CD4-positive, CD25-positive, alpha-beta regulatory T cell (primary cell): ENCODE measurements at regions not wholly inside any gene's neighbourhood (a gene's known extent, or its start where the extent isn't known, plus 50 kb on each side); places are given as distances from the start of the nearest gene placed in this dataset.

Source experiments
- ATAC-seq, 2 donors: fragments of 150-1000 bp; cut with Tn5 transposase; one replicate each; pipeline ENCODE4 v1.10.0; 2021; ENCODE audit warnings: low read depth in 2 of 2, moderate number of reproducible peaks in 2 of 2, moderate library complexity in 1 of 2
- DNase-seq, 3 donors: peaks; one replicate each; pipeline versions ENCODE4 v3.0.0 to v3.0.0-alpha.2; 2012 to 2022; ENCODE audit warnings: mixed read lengths in 1 of 3
- H3K27ac ChIP-seq: one replicate; pipeline ENCODE4 v1.7.0; 2013; ENCODE audit warnings: mild to moderate bottlenecking, low read length; ENCODE audit not compliant: insufficient read depth, poor library complexity, severe bottlenecking
- H3K27me3 ChIP-seq: one replicate; pipeline ENCODE4 v1.7.0; 2013; ENCODE audit warnings: low read length; ENCODE audit not compliant: control insufficient read depth, insufficient read depth
- H3K36me3 ChIP-seq: one replicate; pipeline ENCODE4 v1.7.0; 2013; ENCODE audit warnings: mild to moderate bottlenecking, low read length, moderate library complexity; ENCODE audit not compliant: control insufficient read depth, insufficient read depth
- H3K4me1 ChIP-seq: 2 replicates; pipeline ENCODE4 v1.7.0; 2013; ENCODE audit warnings: mild to moderate bottlenecking, low read length; ENCODE audit not compliant: insufficient read depth, control insufficient read depth, poor library complexity, severe bottlenecking
- H3K4me3 ChIP-seq: one replicate; pipeline ENCODE4 v1.7.0; 2013; ENCODE audit warnings: low read depth, mild to moderate bottlenecking, low read length, moderate library complexity
- H3K9me3 ChIP-seq, 2 experiments: 1 replicate in 1 of 2; 2 replicates in 1 of 2; pipeline ENCODE4 v1.7.0; 2013; ENCODE audit warnings: low read length in 2 of 2, mild to moderate bottlenecking in 1 of 2, moderate library complexity in 1 of 2; ENCODE audit not compliant: control insufficient read depth in 2 of 2
- H3K27ac Mint-ChIP-seq, 3 donors: one replicate each; pipeline ENCODE4 v1.8.0; 2020 to 2022; ENCODE audit warnings: mild to moderate bottlenecking in 3 of 3, mixed read lengths in 3 of 3, moderate library complexity in 2 of 3
- H3K27me3 Mint-ChIP-seq: one replicate; pipeline ENCODE4 v1.8.0; 2022; ENCODE audit warnings: mild to moderate bottlenecking, mixed read lengths
- H3K36me3 Mint-ChIP-seq: one replicate; pipeline ENCODE4 v1.8.0; 2020; ENCODE audit warnings: mixed read lengths
- H3K4me1 Mint-ChIP-seq, 4 donors: one replicate each; pipeline ENCODE4 v1.8.0; 2020 to 2022; ENCODE audit warnings: mixed read lengths in 4 of 4, mild to moderate bottlenecking in 1 of 4
- H3K4me3 Mint-ChIP-seq, 4 donors: one replicate each; pipeline ENCODE4 v1.8.0; 2020 to 2022; ENCODE audit warnings: mild to moderate bottlenecking in 4 of 4, mixed read lengths in 4 of 4, moderate library complexity in 3 of 4
- H3K9me3 Mint-ChIP-seq, 7 donors: one replicate each; pipeline ENCODE4 v1.8.0; 2020 to 2022; ENCODE audit warnings: mixed read lengths in 7 of 7, mild to moderate bottlenecking in 3 of 7, moderate library complexity in 2 of 7

DNA sequence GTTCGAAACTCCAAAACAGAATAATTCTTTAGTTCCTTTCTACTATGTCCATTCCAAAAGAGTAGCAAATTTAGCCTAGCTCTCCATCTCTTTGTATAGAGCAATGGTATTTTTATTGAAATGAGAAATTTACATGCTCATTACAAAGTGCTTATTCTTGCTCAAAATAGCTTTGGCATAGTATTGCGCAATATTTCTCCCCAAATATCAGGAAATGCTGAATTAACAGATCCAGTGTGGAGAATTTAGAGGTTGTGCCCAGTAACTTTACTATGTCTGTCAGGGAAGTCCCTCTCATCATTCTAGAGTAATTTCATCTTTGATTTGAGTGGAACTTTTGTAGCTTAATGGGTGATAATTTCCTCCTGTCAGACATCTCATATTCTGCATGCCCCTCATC lies 425.9 kb upstream of the PIK3C3 start:
- H3K27me3 ChIP-seq, result no peaks in the 10 kb centered on the region
- no peak overlapping the region for H3K27ac ChIP-seq
- no peaks in the 10 kb centered on the region for H3K4me1 ChIP-seq
- Mint-ChIP-seq H3K27me3 (no peaks in the 10 kb centered on the region), H3K4me3 (no peak overlapping the region), H3K4me1 (no peaks in the 10 kb centered on the region), H3K36me3 (no peaks in the 10 kb centered on the region), H3K27ac (no peak overlapping the region), H3K9me3 (peaks cover 0 to 31% (median 4%) of the 10 kb centered on the region in 7 donors)
- DNase-seq, result no peak
- no peak for ATAC-seq
- H3K9me3 ChIP-seq, result peaks cover 0 to 8% of the 10 kb centered on the region in 2 experiments
- no peak overlapping the region for H3K4me3 ChIP-seq
- no peaks in the 10 kb centered on the region for H3K36me3 ChIP-seq

DNA sequence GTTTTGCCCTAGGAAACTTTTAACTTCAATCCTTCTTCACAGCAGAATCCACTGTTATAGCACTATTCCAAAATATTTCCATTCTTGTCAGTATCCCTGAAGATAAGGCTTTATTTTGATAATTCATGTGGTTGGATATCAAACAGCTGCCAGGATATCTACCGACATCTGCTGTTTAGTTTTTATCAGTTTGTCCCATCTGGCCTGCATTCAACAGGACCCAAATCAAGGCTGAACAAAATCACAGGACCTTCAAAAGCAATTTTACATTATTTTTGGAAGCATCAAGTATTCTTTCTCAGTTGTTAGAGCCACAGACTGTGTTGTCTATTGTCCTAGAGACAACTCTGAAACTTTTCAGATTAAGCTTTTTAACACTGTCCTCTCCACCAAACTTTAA lies 429.0 kb upstream of the PIK3C3 start:
- H3K27me3 ChIP-seq, result no peaks in the 10 kb centered on the region
- H3K4me3 ChIP-seq, result no peak overlapping the region
- no peak overlapping the region for H3K27ac Mint-ChIP-seq
- H3K4me1 Mint-ChIP-seq, result no peaks in the 10 kb centered on the region
- ATAC-seq, result no peak
- no peaks in the 10 kb centered on the region for H3K27me3 Mint-ChIP-seq
- H3K36me3 ChIP-seq, result no peaks in the 10 kb centered on the region
- H3K9me3 Mint-ChIP-seq, result peaks cover 0 to 21% (median 1%) of the 10 kb centered on the region in 7 donors
- no peaks in the 10 kb centered on the region for H3K36me3 Mint-ChIP-seq
- H3K9me3 ChIP-seq, result peaks cover 0 to 8% of the 10 kb centered on the region in 2 experiments
- no peaks in the 10 kb centered on the region for H3K4me1 ChIP-seq
- H3K4me3 Mint-ChIP-seq, result no peak overlapping the region
- H3K27ac ChIP-seq, result no peak overlapping the region
- DNase-seq, result no peak

DNA sequence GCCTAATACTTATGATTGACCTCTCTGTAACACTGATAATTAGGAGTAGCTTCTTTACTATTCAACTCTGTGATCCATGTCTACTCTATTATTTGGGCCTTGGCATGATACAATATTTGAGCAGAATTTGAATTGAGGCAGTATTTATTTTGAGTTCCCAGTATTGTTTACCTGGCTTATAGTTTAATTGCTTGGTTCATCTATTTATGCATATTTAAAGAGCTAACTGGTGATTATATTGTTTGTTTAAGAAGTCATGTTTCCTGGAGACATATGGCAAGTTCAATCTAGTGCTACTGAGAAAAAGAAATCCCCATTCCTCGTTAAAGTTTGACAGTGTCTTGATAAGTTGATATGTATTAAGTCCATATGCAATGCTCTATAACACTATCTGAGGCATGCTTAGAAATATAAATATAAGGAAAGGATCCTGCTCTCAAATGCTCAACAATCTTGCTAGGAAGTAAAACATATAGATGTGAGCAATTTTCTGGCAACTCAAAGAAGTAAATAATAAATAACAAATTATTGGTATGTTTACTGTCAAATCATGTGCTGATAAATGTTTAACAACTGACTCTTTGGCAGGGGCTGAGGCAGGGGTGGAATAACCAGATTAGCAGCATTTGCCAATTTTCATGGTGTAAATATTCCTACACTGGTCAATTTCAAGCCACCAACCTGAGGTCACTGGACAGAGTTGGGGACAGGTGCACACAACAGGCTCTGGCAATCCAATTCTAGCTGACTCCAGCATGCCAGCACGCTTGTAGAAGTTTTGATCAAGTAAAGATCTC lies 430.2 kb upstream of the PIK3C3 start:
- H3K36me3 ChIP-seq, result no peaks in the 10 kb centered on the region
- Mint-ChIP-seq H3K36me3 (no peaks in the 10 kb centered on the region), H3K4me1 (no peaks in the 10 kb centered on the region), H3K27ac (no peak overlapping the region), H3K4me3 (no peak overlapping the region), H3K9me3 (peaks cover 0 to 16% (median 1%) of the 10 kb centered on the region in 7 donors), H3K27me3 (no peaks in the 10 kb centered on the region)
- H3K27ac ChIP-seq, result no peak overlapping the region
- ATAC-seq (no peak), DNase-seq (no peak)
- peaks cover 0 to 8% of the 10 kb centered on the region in 2 experiments for H3K9me3 ChIP-seq
- no peaks in the 10 kb centered on the region for H3K4me1 ChIP-seq
- H3K27me3 ChIP-seq, result no peaks in the 10 kb centered on the region
- H3K4me3 ChIP-seq, result no peak overlapping the region

DNA sequence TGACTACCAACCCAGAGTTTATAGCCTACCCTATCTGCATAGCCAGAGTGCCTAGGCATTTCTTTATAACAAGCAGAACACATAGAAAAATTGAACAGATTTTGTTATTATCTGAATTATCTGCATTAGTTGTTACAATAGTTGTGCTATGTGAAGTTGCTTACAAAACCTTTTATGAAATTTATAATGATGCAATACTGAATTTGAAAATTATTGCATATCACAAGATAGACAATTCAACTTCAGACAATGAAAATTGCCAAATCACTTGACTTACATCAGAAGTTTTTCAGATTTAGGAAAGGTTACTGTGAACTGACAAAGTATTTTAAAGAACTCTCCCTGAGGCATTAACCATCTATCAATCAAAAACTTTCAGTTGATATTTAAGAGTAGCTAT lies 437.9 kb upstream of the PIK3C3 start:
- H3K9me3 Mint-ChIP-seq, result peaks cover 0 to 17% (median 4%) of the 10 kb centered on the region in 7 donors
- H3K27me3 Mint-ChIP-seq, result no peaks in the 10 kb centered on the region
- ATAC-seq (no peak), DNase-seq (no peak)
- Histone ChIP-seq H3K27me3 (no peaks in the 10 kb centered on the region), H3K9me3 (no peaks in the 10 kb centered on the region), H3K36me3 (no peaks in the 10 kb centered on the region), H3K27ac (no peak overlapping the region), H3K4me1 (no peaks in the 10 kb centered on the region), H3K4me3 (no peak overlapping the region)
- no peak overlapping the region for H3K4me3 Mint-ChIP-seq
- H3K4me1 Mint-ChIP-seq, result no peaks in the 10 kb centered on the region
- no peaks in the 10 kb centered on the region for H3K36me3 Mint-ChIP-seq
- no peak overlapping the region for H3K27ac Mint-ChIP-seq

DNA sequence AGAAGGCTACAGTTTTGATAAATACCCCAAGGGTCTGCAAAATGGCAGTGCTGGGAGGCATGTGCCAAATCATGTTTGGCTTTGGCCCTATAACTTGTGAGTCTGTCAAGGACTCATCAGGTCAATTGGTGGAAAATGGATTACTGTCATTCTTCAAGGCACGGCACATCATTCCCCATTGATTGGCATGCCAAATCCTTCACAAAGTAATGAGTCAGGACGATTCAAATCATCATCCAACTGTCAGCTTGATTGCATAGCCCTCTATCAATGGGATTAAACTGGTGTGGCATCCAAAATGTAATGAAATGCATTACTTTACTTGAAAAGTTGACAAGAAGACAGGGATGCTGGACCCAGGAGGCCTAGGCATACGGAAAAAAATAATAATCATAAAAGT lies 441.6 kb upstream of the PIK3C3 start:
- Mint-ChIP-seq H3K4me3 (no peak overlapping the region), H3K27ac (no peak overlapping the region), H3K4me1 (no peaks in the 10 kb centered on the region), H3K27me3 (no peaks in the 10 kb centered on the region), H3K9me3 (peaks cover 0 to 17% (median 7%) of the 10 kb centered on the region in 7 donors), H3K36me3 (no peaks in the 10 kb centered on the region)
- Histone ChIP-seq H3K27ac (no peak overlapping the region), H3K4me3 (no peak overlapping the region), H3K27me3 (no peaks in the 10 kb centered on the region), H3K4me1 (no peaks in the 10 kb centered on the region), H3K9me3 (no peaks in the 10 kb centered on the region), H3K36me3 (no peaks in the 10 kb centered on the region)
- ATAC-seq (no peak), DNase-seq (no peak)

DNA sequence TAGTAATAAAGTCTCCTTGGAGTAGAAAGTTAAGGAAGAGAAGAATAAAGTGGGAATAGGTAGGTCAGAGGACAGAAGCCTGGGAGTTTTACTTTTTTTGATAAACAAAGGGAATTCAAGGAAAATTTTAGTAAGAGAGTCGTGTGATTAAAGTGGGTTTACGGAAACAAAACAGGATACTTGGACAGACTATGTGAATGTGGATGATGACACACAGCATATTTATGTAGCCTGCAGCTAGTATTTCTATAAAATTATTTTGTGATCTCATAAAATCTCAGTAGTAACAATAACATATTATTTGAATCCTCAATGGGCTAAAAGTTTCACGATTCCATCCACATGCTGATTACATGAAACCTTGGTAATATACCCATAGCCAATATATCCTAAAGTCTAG lies 450.7 kb upstream of the PIK3C3 start:
- no peak for ATAC-seq
- Mint-ChIP-seq H3K36me3 (no peaks in the 10 kb centered on the region), H3K27me3 (no peaks in the 10 kb centered on the region), H3K4me3 (no peak overlapping the region), H3K4me1 (no peaks in the 10 kb centered on the region), H3K27ac (no peak overlapping the region), H3K9me3 (peaks cover 3 to 29% (median 4%) of the 10 kb centered on the region in 7 donors)
- H3K4me3 ChIP-seq, result no peak overlapping the region
- no peaks in the 10 kb centered on the region for H3K9me3 ChIP-seq
- no peak overlapping the region for H3K27ac ChIP-seq
- H3K36me3 ChIP-seq, result no peaks in the 10 kb centered on the region
- DNase-seq, result no peak
- no peaks in the 10 kb centered on the region for H3K27me3 ChIP-seq
- no peaks in the 10 kb centered on the region for H3K4me1 ChIP-seq

DNA sequence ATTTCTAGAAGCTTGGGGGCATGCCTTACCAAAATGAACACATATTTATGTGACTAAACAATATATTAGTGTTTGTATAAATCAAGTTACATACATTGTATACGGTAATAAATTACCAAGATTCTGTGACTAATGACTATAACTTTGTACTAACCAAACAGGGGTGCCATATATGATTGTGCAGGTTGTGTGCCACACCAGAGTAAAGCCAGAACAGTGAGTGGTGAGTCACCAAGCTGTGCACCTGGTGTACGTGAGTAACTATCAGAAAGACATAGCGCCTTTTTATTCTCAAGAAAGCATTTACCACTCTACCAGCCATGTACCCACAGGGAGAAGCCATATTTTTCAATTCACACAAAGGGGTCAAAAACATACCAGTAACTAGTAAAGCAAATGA lies 453.2 kb upstream of the PIK3C3 start:
- Histone ChIP-seq H3K4me3 (no peak overlapping the region), H3K36me3 (no peaks in the 10 kb centered on the region), H3K27me3 (no peaks in the 10 kb centered on the region), H3K9me3 (no peaks in the 10 kb centered on the region), H3K27ac (no peak overlapping the region), H3K4me1 (no peaks in the 10 kb centered on the region)
- peaks cover 2 to 31% (median 7%) of the 10 kb centered on the region in 7 donors for H3K9me3 Mint-ChIP-seq
- H3K36me3 Mint-ChIP-seq, result no peaks in the 10 kb centered on the region
- H3K27me3 Mint-ChIP-seq, result no peaks in the 10 kb centered on the region
- ATAC-seq (no peak), DNase-seq (no peak)
- H3K27ac Mint-ChIP-seq, result no peak overlapping the region
- H3K4me3 Mint-ChIP-seq, result no peak overlapping the region
- no peaks in the 10 kb centered on the region for H3K4me1 Mint-ChIP-seq

DNA sequence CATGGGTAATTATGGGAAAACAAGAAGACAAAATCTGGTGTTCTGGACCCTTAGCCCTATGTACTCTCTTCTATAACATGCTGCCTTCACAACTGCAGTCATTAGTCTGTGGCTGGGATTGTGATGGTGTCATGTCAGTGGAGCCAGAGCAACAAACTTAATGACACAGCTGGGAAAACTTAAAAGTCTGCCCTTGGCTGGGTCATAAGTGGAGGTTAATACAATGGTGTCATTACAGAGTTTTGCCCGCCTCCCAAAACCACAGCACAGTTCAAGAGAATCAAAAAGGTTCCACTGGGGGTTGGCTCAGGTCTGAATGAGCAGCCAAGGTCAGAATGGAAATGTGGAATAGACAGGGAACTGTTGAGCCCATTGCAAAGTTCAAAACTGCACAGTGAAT lies 455.7 kb upstream of the PIK3C3 start:
- H3K9me3 ChIP-seq, result no peaks in the 10 kb centered on the region
- H3K4me1 ChIP-seq, result no peaks in the 10 kb centered on the region
- no peak overlapping the region for H3K4me3 Mint-ChIP-seq
- ATAC-seq, result no peak
- no peaks in the 10 kb centered on the region for H3K36me3 ChIP-seq
- H3K36me3 Mint-ChIP-seq, result no peaks in the 10 kb centered on the region
- no peaks in the 10 kb centered on the region for H3K27me3 ChIP-seq
- no peak overlapping the region for H3K27ac ChIP-seq
- H3K9me3 Mint-ChIP-seq, result peaks cover 1 to 33% (median 10%) of the 10 kb centered on the region in 7 donors
- H3K27me3 Mint-ChIP-seq, result no peaks in the 10 kb centered on the region
- DNase-seq, result no peak
- no peak overlapping the region for H3K4me3 ChIP-seq
- H3K4me1 Mint-ChIP-seq, result no peaks in the 10 kb centered on the region
- no peak overlapping the region for H3K27ac Mint-ChIP-seq
